Right atrium auricular region (tissue), 2 donors: ENCODE measurements at regions not wholly inside any gene's neighbourhood (a gene's known extent, or its start where the extent isn't known, plus 50 kb on each side); places are given as distances from the start of the nearest gene placed in this dataset.

Source experiments
- DNase-seq: peaks from one replicate; pipeline ENCODE4 v3.0.0-alpha.2; 2019; ENCODE audit warnings: low spot score
- H3K27ac ChIP-seq, 2 donors: fragments of 200-600 bp; sonication (generic); 1 replicate in 1 of 2; 2 replicates in 1 of 2; pipeline ENCODE4 v1.5.1; 2016 to 2019
- H3K27me3 ChIP-seq, 2 donors: fragments of 200-600 bp; sonication (generic); one replicate each; pipeline versions ENCODE4 v1.5.1 to v1.6.0; 2017 to 2019
- H3K36me3 ChIP-seq: fragments of 200-600 bp; sonication (generic); one replicate; pipeline ENCODE4 v1.5.1; 2016
- H3K4me1 ChIP-seq, 2 donors: fragments of 200-600 bp; sonication (generic); one replicate each; pipeline versions ENCODE4 v1.5.1 to v1.6.0; 2017 to 2019
- H3K4me3 ChIP-seq, 2 donors: fragments of 200-600 bp; sonication (generic); 1 replicate in 1 of 2; 2 replicates in 1 of 2; pipeline ENCODE4 v1.5.1; 2017 to 2019; ENCODE audit warnings: mild to moderate bottlenecking in 1 of 2, moderate library complexity in 1 of 2
- H3K9me3 ChIP-seq, 2 donors: fragments of 200-600 bp; sonication (generic); one replicate each; pipeline ENCODE4 v1.5.1; 2019
- CTCF ChIP-seq, 2 donors: fragments of 200-600 bp; sonication (generic); IDR thresholded peaks; one replicate each; pipeline ENCODE4 v1.5.1; 2019; ENCODE audit warnings: antibody characterized with exemption in 2 of 2

- no peak for TF ChIP-seq CTCF (IDR thresholded peaks at IDR 0.05)
- H3K27ac ChIP-seq = no peak overlapping the region
- no peaks in the 10 kb centered on the region for H3K9me3 ChIP-seq
- no peak overlapping the region for H3K4me3 ChIP-seq
- H3K27me3 ChIP-seq = no peaks in the 10 kb centered on the region
- H3K4me1 ChIP-seq = peaks cover 0 to 10% of the 10 kb centered on the region in 2 donors
- DNase-seq = no peak
- no peaks in the 10 kb centered on the region for H3K36me3 ChIP-seq
These were observed 106.5 kb downstream of the RPS24 start for GRCh38 chr10:78140066-78140630.

- Histone ChIP-seq H3K27ac (no peak overlapping the region), H3K9me3 (no peaks in the 10 kb centered on the region), H3K27me3 (no peaks in the 10 kb centered on the region), H3K4me1 (peaks cover 0 to 10% of the 10 kb centered on the region in 2 donors), H3K36me3 (no peaks in the 10 kb centered on the region), H3K4me3 (no peak overlapping the region)
- DNase-seq = no peak
- TF ChIP-seq CTCF (IDR thresholded peaks at IDR 0.05) = no peak
These were observed 109.9 kb downstream of the RPS24 start for GRCh38 chr10:78143576-78143975.

GRCh38 chr10:78146200-78146599 lies 112.5 kb downstream of the RPS24 start:
- Histone ChIP-seq H3K36me3 (no peaks in the 10 kb centered on the region), H3K27me3 (no peaks in the 10 kb centered on the region), H3K4me3 (no peak overlapping the region), H3K4me1 (no peaks in the 10 kb centered on the region), H3K27ac (no peak overlapping the region), H3K9me3 (no peaks in the 10 kb centered on the region)
- no peak for DNase-seq
- TF ChIP-seq CTCF (IDR thresholded peaks at IDR 0.05) = no peak

GRCh38 chr10:78147202-78147601 lies 113.5 kb downstream of the RPS24 start:
- DNase-seq = no peak
- no peaks in the 10 kb centered on the region for H3K36me3 ChIP-seq
- H3K9me3 ChIP-seq = no peaks in the 10 kb centered on the region
- no peak for TF ChIP-seq CTCF (IDR thresholded peaks at IDR 0.05)
- no peak overlapping the region for H3K4me3 ChIP-seq
- no peak overlapping the region for H3K27ac ChIP-seq
- H3K4me1 ChIP-seq = no peaks in the 10 kb centered on the region
- no peaks in the 10 kb centered on the region for H3K27me3 ChIP-seq

- H3K36me3 ChIP-seq = no peaks in the 10 kb centered on the region
- no peaks in the 10 kb centered on the region for H3K27me3 ChIP-seq
- H3K27ac ChIP-seq = no peak overlapping the region
- no peak for DNase-seq
- no peak overlapping the region for H3K4me3 ChIP-seq
- H3K4me1 ChIP-seq = no peaks in the 10 kb centered on the region
- TF ChIP-seq CTCF (IDR thresholded peaks at IDR 0.05) = no peak
- H3K9me3 ChIP-seq = no peaks in the 10 kb centered on the region
These were observed 114.7 kb downstream of the RPS24 start for GRCh38 chr10:78148216-78148960.
